ENCODE measurements at regions not wholly inside any gene's neighbourhood (a gene's known extent, or its start where the extent isn't known, plus 50 kb on each side); places are given as distances from the start of the nearest gene placed in this dataset.

DNA sequence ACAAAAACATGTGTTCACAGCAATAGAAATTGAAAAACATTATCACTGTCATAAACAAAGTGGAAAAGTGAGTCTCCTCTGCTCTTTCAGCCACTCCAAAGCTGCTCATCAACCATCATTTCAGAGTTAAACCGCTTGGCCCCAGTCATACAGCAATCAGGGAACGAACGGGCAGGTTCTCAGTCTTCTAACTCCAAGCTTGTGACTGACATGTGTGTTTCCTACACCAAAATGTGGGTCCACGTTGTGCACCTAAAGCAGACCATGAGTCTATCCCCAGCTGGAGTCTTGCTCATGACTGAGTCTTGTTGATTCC lies 582.6 kb upstream of the ID2 start:
- TF ChIP-seq ZBTB17 (tag by site-specific recombination; IDR thresholded peaks at IDR 0.05): no peak
- TF ChIP-seq ZNF302 (tag by site-specific recombination; IDR thresholded peaks at IDR 0.05; ENCODE audit: low read depth): no peak
- no peak for TF ChIP-seq PBX3 (CRISPR knock-in tag; IDR thresholded peaks at IDR 0.05)
- TF ChIP-seq ZNF76 (tag by site-specific recombination; IDR thresholded peaks at IDR 0.05; ENCODE audit: borderline replicate concordance, low read depth): no peak
- TF ChIP-seq, protein P1, sequence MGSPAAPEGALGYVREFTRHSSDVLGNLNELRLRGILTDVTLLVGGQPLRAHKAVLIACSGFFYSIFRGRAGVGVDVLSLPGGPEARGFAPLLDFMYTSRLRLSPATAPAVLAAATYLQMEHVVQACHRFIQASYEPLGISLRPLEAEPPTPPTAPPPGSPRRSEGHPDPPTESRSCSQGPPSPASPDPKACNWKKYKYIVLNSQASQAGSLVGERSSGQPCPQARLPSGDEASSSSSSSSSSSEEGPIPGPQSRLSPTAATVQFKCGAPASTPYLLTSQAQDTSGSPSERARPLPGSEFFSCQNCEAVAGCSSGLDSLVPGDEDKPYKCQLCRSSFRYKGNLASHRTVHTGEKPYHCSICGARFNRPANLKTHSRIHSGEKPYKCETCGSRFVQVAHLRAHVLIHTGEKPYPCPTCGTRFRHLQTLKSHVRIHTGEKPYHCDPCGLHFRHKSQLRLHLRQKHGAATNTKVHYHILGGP (tag by site-specific recombination; IDR thresholded peaks at IDR 0.05): no peak
- TF ChIP-seq, protein P2, sequence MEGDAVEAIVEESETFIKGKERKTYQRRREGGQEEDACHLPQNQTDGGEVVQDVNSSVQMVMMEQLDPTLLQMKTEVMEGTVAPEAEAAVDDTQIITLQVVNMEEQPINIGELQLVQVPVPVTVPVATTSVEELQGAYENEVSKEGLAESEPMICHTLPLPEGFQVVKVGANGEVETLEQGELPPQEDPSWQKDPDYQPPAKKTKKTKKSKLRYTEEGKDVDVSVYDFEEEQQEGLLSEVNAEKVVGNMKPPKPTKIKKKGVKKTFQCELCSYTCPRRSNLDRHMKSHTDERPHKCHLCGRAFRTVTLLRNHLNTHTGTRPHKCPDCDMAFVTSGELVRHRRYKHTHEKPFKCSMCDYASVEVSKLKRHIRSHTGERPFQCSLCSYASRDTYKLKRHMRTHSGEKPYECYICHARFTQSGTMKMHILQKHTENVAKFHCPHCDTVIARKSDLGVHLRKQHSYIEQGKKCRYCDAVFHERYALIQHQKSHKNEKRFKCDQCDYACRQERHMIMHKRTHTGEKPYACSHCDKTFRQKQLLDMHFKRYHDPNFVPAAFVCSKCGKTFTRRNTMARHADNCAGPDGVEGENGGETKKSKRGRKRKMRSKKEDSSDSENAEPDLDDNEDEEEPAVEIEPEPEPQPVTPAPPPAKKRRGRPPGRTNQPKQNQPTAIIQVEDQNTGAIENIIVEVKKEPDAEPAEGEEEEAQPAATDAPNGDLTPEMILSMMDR (tag by site-specific recombination; IDR thresholded peaks at IDR 0.05): no peak
- TF ChIP-seq ZNF404 (tag by site-specific recombination; IDR thresholded peaks at IDR 0.05): no peak
- TF ChIP-seq, protein P3, sequence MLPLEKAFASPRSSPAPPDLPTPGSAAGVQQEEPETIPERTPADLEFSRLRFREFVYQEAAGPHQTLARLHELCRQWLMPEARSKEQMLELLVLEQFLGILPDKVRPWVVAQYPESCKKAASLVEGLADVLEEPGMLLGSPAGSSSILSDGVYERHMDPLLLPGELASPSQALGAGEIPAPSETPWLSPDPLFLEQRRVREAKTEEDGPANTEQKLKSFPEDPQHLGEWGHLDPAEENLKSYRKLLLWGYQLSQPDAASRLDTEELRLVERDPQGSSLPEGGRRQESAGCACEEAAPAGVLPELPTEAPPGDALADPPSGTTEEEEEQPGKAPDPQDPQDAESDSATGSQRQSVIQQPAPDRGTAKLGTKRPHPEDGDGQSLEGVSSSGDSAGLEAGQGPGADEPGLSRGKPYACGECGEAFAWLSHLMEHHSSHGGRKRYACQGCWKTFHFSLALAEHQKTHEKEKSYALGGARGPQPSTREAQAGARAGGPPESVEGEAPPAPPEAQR (tag by site-specific recombination; IDR thresholded peaks at IDR 0.05): no peak
- no peak for TF ChIP-seq ZNF561 (tag by site-specific recombination; IDR thresholded peaks at IDR 0.05; ENCODE audit: borderline replicate concordance)
